HL-60 (cell line): ENCODE measurements at regions not wholly inside any gene's neighbourhood (a gene's known extent, or its start where the extent isn't known, plus 50 kb on each side); places are given as distances from the start of the nearest gene placed in this dataset.

Experiments
- DNase-seq, 2 experiments: peaks; one replicate each; pipeline ENCODE4 v3.0.0-alpha.2; 2010 to 2020; ENCODE audit warnings: low read depth in 1 of 2, low spot score in 1 of 2
- H3K27ac ChIP-seq: fragments of 250-450 bp; sonication (Bioruptor Pico); replicated peaks from 2 replicates; pipeline ENCODE4 v1.5.1; 2020; ENCODE audit warnings: mild to moderate bottlenecking, moderate library complexity
- H3K27me3 ChIP-seq: fragments of 250-450 bp; sonication (Bioruptor Pico); 2 replicates; pipeline ENCODE4 v1.5.1; 2021; ENCODE audit warnings: mild to moderate bottlenecking, moderate library complexity; ENCODE audit not compliant: insufficient read depth, poor library complexity, severe bottlenecking
- H3K4me3 ChIP-seq: replicated peaks from 2 replicates; pipeline ENCODE4 v1.5.1; 2011; ENCODE audit warnings: mild to moderate bottlenecking, control low read depth, low read length; ENCODE audit not compliant: insufficient read depth
- GABPA ChIP-seq: IDR thresholded peaks from 2 replicates; pipeline ENCODE4 v1.6.1; 2012; ENCODE audit warnings: low read depth
- POLR2AphosphoS5 ChIP-seq: IDR thresholded peaks from 2 replicates; pipeline ENCODE4 v1.6.1; 2012; ENCODE audit warnings: low read depth
- SPI1 ChIP-seq: IDR thresholded peaks from 2 replicates; pipeline ENCODE4 v1.6.1; 2012; ENCODE audit warnings: low read depth, mild to moderate bottlenecking, borderline replicate concordance
- TF ChIP-seq, protein P1 (sequence below): IDR thresholded peaks from one replicate; pipeline ENCODE4 v1.5.1; 2011; ENCODE audit warnings: low read length, control low read depth, inconsistent platforms; ENCODE audit not compliant: insufficient read depth
- TF ChIP-seq, protein P2 (sequence below): IDR thresholded peaks from 2 replicates; pipeline ENCODE4 v1.6.1; 2012; ENCODE audit warnings: low read depth; ENCODE audit not compliant: insufficient replicate concordance

DNA sequence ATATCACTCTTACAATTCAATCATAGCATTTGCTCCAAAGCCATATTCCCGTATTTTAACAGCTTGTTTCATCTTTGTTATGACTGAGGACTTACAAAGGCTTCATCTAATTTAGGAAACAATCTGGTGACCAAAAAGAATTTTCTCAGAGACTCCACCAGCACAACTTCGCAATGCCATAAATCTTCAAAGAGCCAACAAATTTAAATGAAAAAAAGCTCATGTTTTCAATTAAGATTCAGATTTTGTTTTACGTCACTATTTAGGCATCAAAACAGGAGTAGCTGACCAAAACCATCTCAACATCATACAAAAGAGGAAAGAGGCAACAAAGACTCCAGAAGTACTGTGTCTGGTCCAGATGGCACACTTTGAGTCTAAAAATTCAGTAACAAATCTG is 373.3 kb downstream of the TTLL7 start:
- TF ChIP-seq, protein P1, sequence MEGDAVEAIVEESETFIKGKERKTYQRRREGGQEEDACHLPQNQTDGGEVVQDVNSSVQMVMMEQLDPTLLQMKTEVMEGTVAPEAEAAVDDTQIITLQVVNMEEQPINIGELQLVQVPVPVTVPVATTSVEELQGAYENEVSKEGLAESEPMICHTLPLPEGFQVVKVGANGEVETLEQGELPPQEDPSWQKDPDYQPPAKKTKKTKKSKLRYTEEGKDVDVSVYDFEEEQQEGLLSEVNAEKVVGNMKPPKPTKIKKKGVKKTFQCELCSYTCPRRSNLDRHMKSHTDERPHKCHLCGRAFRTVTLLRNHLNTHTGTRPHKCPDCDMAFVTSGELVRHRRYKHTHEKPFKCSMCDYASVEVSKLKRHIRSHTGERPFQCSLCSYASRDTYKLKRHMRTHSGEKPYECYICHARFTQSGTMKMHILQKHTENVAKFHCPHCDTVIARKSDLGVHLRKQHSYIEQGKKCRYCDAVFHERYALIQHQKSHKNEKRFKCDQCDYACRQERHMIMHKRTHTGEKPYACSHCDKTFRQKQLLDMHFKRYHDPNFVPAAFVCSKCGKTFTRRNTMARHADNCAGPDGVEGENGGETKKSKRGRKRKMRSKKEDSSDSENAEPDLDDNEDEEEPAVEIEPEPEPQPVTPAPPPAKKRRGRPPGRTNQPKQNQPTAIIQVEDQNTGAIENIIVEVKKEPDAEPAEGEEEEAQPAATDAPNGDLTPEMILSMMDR, result no peak
- TF ChIP-seq, protein P2, sequence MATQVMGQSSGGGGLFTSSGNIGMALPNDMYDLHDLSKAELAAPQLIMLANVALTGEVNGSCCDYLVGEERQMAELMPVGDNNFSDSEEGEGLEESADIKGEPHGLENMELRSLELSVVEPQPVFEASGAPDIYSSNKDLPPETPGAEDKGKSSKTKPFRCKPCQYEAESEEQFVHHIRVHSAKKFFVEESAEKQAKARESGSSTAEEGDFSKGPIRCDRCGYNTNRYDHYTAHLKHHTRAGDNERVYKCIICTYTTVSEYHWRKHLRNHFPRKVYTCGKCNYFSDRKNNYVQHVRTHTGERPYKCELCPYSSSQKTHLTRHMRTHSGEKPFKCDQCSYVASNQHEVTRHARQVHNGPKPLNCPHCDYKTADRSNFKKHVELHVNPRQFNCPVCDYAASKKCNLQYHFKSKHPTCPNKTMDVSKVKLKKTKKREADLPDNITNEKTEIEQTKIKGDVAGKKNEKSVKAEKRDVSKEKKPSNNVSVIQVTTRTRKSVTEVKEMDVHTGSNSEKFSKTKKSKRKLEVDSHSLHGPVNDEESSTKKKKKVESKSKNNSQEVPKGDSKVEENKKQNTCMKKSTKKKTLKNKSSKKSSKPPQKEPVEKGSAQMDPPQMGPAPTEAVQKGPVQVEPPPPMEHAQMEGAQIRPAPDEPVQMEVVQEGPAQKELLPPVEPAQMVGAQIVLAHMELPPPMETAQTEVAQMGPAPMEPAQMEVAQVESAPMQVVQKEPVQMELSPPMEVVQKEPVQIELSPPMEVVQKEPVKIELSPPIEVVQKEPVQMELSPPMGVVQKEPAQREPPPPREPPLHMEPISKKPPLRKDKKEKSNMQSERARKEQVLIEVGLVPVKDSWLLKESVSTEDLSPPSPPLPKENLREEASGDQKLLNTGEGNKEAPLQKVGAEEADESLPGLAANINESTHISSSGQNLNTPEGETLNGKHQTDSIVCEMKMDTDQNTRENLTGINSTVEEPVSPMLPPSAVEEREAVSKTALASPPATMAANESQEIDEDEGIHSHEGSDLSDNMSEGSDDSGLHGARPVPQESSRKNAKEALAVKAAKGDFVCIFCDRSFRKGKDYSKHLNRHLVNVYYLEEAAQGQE, result no peak
- no peak for TF ChIP-seq POLR2AphosphoS5
- no peak for TF ChIP-seq GABPA
- TF ChIP-seq SPI1, result no peak
- DNase-seq, result no peak
- Histone ChIP-seq H3K27me3 (no peaks in the 10 kb centered on the region), H3K27ac (no peak overlapping the region), H3K4me3 (no peak overlapping the region)

DNA sequence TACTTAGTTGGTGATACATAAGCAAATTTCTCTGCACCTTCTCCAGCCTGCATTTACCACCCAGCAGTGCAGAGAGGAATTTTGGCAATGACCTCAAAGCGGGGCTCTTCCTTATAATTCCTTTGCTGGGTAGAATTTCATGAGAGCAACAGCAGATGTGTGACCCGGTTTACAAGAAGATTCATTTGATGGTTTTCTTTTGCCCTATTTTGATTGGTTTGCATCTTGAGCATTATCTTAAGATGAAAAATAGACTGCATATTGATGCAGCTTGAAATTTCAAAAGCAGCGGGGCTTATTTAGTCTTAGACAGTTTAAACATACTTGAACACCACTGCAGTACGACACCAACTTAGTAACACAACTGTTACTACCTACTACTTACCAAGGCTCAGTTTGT is 378.9 kb downstream of the TTLL7 start:
- Histone ChIP-seq H3K27me3 (no peaks in the 10 kb centered on the region), H3K27ac (no peak overlapping the region), H3K4me3 (no peak overlapping the region)
- TF ChIP-seq, protein P2, result no peak
- TF ChIP-seq POLR2AphosphoS5 (no peak), GABPA (no peak), SPI1 (no peak)
- TF ChIP-seq, protein P1, result no peak
- DNase-seq, result no peak

DNA sequence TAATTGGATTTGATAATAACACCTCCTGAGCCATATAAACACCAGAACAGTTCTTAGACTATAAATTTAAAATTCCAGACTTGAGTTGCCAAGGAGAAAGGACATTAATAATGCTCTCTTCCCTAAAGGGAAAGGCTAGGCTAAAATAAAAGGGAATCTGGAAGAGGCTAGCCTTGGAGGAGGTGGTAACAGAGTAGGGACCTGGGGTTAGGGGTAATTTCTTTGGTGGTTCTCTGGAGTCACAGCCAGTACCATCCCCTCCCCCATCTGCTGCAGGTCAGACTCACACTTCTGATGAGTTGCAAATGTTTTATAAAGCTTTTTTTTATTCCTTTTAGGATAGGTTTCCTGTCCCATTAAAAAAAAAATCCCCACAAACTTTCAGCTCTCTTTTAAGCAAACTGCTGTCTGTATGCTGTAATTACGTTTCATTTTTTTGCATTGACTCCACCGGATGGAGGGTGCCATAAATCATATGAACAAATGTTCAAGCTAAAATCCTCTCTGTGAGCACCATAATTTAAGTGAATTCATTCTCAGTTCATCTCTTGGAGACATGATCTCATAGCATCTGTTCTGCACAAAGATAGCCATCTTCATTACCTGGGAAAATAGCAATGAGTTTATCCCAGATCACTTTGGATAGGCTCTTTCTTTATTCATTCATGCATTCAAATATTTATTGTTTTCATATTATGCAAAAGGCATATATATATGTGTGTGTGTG is 379.6 kb downstream of the TTLL7 start:
- DNase-seq, result no peak
- TF ChIP-seq, protein P2, result no peak
- TF ChIP-seq POLR2AphosphoS5 (no peak), SPI1 (no peak), GABPA (no peak)
- TF ChIP-seq, protein P1, result no peak
- Histone ChIP-seq H3K27ac (no peak overlapping the region), H3K4me3 (no peak overlapping the region), H3K27me3 (no peaks in the 10 kb centered on the region)
